MM.1S (cell line): ENCODE measurements at regions not wholly inside any gene's neighbourhood (a gene's known extent, or its start where the extent isn't known, plus 50 kb on each side); places are given as distances from the start of the nearest gene placed in this dataset.

Source experiments
- CTCF ChIP-seq: fragments of 300-600 bp; sonication (generic); IDR thresholded peaks from 2 replicates; pipeline ENCODE4 v1.5.1; 2016; ENCODE audit warnings: antibody characterized with exemption, low read length, mixed read lengths
- EZH2 ChIP-seq: fragments of 300-600 bp; sonication (generic); optimal IDR thresholded peaks from 2 replicates; pipeline ENCODE3; 2017; ENCODE audit warnings: low read depth, mild to moderate bottlenecking, antibody characterized with exemption, low read length, mixed read lengths

DNA sequence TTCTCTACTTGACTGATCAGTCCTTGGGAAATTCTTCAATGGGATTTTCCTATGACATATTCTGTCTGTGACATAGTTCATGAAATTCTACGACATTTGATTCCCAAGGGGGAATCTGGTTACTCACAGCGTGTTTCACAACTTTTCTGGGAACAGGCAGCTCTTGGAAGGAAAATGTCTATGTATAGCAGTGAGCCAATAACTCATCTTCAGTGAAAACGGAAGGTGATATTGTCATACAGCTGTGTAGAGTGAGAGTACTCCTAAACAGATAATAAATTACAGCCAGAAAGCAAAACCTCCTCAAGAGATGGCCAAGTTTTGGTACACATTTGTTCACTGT is 91.4 kb downstream of the C9orf152 start:
- TF ChIP-seq CTCF, result no peak
- no peak for TF ChIP-seq EZH2
